A204.1 (cell line): ENCODE measurements at regions not wholly inside any gene's neighbourhood (a gene's known extent, or its start where the extent isn't known, plus 50 kb on each side); places are given as distances from the start of the nearest gene placed in this dataset.

Source experiments
- FAIRE-seq: peaks from 2 replicates; lab custom pipeline; 2012; peaks lifted over from hg19 to GRCh38; lab: Jason Lieb, UNC

GRCh38 chr6:105573138-105573537, 170.3 kb upstream of the PREP start:
- no peak for FAIRE-seq

DNA sequence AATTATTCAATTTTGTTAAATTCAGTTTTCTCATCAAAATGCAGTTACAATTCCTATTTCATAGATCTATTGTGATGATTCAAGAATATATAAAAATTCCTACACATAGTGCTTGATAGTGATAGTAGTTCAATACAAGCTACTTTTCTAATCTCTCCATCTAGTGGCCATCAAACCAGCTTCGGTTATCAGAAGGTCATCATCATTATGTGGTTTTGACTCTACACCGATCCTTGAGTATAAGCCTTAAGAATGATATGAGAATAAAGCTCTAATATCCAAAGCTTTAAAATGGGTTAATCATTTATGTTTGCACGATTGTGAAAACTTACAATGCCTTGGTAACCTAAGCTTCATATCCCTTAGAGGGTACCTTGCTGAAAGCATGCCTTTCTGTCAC, 167.5 kb upstream of the PREP start:
- no peak for FAIRE-seq

DNA sequence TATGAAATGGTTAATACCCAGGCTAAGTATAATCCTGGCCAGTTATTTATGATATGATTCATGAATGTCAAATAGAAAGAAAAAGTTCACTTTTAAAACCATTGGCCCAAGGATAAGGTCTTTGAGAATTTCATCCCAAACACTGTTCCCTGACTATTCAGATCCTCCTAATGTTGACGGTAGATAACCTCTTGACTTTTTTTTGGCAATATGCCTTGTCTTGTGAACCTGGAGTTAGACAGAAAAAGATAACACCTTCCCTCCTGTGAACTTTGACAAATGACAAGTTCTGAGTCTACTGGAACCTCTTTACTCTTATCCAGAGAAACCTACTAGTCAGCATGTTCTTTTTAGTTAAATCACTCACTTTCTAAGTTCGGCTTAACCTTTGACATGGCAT, 166.8 kb upstream of the PREP start:
- FAIRE-seq: no peak

DNA sequence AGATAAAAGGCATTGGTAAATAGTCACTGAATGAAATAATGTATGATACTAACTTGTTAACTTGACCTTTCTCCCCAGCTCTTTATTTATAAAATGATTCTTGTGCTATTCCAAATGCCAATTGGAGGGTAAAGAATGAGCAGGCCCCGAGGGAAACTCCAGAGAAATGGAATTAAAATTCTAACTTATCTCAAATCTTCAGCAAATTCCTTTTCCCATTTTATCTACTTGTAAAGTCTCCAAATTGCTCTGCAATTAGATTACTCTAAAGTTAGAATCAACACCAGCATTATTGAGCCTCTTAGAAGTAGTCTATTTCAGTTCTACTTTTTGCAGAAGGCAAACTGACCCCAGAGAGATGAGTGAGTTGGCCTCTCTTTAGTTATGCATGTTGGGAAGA, 165.9 kb upstream of the PREP start:
- no peak for FAIRE-seq

DNA sequence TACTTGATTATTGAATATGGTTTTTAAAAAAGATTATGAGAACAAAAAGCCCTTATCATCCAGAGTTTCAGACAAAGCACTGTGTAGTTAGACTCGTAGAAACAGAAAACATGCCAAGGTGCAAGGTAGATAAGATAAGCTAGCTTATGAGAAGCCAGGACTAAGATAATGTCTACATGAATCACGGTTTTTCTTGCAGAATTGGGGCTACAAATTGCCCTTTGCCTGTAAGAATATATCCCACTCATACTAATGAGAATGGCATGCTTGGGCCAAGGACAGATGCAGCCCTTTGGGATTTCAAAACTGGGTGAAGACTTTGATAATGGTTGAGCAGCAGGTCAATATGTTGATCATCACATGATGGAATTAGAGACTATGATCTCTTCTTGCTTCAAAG, 165.3 kb upstream of the PREP start:
- no peak for FAIRE-seq

DNA sequence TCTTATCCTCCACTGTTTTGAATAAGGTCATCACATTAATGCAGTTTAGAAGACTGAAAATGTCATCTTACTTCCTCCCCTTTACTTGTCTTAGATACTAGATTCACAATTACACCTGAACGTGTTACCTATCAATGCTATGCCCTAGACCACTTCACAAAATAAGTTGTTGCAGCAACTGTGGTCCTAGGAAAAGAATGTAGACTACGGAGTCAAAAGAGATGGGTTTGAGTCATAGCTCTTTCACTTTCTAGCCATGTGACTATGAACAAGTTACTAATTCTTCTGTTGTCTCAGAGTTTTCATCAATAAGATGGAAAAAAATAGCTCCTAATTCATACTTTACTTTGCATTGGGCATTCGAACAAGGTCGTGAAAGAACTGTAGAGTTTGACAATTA, 164.3 kb upstream of the PREP start:
- FAIRE-seq: no peak

DNA sequence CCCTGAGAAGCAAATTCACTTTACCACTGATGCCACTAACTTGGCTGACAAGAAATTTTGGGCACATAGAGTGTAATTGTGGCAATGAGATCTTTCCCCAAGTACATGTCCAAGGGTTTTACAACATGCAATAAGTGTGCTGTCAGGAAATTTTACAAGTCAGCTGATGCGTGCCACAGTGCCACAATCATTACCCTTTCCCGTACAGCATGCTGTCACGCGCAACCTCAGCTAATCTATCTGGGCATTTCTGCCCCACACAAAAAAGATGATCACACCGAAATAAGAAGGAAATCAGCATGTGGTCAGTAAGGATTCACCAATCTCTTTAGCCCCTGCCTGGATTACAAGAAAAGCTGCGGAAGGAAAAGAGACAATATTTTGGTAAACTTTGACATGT, 163.6 kb upstream of the PREP start:
- FAIRE-seq: no peak

GRCh38 chr6:105564121-105564902, 161.4 kb upstream of the PREP start:
- FAIRE-seq: no peak

DNA sequence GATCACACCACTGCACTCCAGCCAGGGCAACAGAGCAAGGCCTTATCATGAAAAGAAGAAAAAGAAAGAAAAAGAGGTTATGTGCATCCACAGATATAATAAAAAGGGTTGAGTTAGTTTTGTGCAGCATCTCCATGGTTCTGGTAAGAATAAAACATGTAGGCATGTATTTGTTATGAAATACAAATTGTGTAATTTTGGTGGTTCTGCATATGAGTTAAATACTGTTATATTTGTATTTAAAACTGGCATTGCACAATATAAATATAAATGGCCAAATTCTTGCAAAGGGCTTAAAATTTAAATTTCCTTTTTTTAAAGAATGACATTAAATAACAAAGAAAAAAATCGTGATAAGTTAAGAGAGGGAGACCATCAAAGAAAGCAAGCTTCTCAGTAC, 159.1 kb upstream of the PREP start:
- FAIRE-seq: no peak

GRCh38 chr6:105561486-105561885, 158.6 kb upstream of the PREP start:
- FAIRE-seq: no peak

DNA sequence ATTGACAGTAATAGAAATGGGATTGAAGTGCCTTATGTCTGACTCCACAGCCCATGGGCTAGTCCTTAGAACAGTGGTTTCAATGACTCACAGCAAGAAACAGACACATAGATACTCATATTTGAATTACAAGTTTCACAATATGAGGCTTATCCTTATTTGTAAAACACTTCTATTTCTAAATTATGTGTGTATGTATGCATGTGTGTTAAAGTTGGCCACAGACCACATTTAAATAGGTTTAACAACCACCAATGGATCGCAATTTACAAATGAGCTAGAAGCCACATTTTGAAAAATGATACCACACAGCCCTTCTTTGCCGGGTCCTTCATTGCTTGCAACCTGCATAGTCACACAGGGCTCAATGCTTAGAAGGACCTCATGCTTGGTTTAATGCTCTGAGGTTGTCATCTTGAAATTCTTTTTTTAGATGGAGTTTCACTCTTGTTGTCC, 157.8 kb upstream of the PREP start:
- no peak for FAIRE-seq

DNA sequence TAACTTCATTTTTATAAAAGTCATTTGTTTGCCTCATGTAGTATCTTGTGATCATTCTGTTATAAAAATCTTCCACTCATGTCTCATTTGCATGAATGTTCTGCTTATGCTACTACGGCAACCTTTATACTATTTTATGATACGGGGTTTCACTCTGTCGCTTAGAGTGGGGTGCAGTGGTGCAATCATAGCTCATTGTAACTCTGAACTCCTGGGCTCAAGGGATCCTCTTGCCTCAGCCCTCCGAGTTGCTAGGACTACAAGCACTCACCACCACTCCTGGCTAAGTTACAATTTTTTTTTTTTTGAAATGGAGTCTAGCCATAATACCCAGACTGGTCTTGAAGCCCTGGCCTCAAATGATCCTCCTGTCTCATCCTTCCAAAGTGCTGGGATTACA, 154.4 kb upstream of the PREP start:
- no peak for FAIRE-seq

- FAIRE-seq: no peak
Observed at GRCh38 chr6:105553171-105553570, 150.3 kb upstream of the PREP start.

GRCh38 chr6:105550955-105551620, 148.2 kb upstream of the PREP start:
- FAIRE-seq: no peak

- FAIRE-seq: no peak
Observed at GRCh38 chr6:105546754-105547153, 143.9 kb upstream of the PREP start.

GRCh38 chr6:105545947-105546731, 143.3 kb upstream of the PREP start:
- no peak for FAIRE-seq

GRCh38 chr6:105545228-105545920, 142.5 kb upstream of the PREP start:
- FAIRE-seq: no peak

- no peak for FAIRE-seq
Observed at GRCh38 chr6:105539911-105540310, 137.0 kb upstream of the PREP start.

DNA sequence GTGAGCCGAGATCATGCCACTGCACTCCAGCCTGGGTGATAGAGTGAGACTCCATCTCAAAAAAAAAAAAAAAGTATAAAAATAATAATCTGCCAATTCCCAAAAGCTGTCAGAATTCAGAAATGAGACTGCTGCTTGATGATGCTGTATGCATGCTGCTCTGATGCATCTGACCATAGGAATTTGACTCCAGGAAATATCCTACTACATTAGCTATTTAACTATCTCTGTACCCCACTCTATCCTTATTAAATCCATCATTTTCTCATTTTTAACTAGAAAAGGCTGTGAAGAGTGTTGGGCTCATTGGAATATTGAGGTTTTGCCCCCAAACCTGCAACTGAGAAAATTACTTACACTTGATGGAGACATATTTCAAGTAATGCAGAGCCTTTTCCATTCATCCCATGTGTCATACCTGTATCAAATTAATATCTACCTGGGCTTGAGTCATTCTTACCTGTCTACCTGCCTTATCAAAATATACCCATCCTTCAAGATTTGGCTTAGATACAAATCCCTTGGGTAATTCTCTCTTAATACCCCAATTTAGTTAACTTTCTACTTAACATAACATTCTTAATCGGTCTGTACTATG, 135.2 kb upstream of the PREP start:
- no peak for FAIRE-seq

DNA sequence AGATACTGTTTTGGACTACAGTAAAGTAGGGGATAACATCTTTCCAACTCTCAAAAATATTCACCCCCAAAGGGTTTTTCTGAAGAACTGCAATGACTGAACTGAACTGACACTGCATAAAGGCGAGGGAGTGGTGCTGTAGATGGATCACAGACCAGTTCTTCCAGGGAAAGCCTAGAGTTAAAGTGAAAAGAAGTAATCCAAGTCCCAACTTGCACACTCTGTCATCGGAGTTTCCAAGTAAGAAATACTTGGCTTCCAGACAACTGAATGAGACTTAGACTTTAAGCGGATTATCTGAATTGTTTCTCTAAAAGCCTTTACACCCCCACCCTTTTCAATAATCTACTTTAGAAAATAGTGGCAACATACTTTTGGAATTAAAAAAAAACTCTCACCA, 134.1 kb upstream of the PREP start:
- FAIRE-seq: no peak

DNA sequence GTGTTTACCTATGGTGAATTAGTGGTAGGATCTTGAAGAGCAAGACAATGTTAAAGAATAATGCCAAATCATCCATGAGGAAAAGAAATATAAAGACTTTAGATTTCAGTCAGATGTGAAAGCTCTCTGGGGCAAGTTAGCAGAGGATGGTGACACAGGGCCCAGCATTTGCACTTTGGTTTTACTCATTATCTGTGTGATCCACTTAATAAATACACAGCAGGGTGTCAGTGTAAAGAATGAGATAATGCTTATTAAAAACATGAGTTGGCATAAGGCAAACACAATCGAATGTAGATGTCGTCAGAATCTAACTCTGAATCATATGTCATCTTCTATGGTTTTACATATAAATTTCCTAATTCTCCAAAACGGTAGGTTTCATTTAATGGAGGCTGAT, 130.4 kb upstream of the PREP start:
- no peak for FAIRE-seq

DNA sequence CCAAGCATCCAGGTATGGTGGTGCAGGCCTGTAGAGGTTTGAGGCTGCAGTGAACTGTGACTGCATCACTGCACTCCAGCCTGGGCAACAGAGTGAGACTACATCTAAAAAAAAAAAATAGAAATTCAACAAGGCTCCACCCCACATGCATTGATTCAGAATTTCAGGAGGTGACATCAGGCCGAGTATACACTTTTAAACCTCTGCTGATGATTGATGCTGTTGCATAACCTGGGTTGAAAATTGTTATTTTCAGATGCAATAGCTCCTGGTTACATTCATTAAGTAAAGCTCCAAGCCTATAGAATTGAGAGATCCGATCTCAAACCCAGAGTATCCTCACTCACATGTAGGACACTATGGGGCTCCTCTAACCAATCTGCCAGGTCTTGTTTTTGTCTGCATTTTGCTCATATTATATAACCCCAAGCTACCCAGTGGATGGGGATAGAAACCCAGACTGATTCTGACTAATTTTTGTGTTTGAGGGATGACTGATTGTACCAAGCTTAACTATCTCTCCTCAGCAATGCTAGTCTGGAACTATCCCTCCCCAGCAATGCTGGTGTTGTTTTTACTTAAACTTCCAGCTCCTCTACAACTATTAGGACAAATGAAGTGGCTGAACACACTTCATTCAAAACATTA, 123.5 kb upstream of the PREP start:
- no peak for FAIRE-seq
